ENCODE measurements at regions not wholly inside any gene's neighbourhood (a gene's known extent, or its start where the extent isn't known, plus 50 kb on each side); places are given as distances from the start of the nearest gene placed in this dataset.

- Histone ChIP-seq H3K36me3 (ENCODE audit: control insufficient read depth, insufficient read depth, low read length) (no peaks in the 10 kb centered on the region), H4K91ac (ENCODE audit: insufficient read depth, low read depth, low read length) (0 out of 2 replicates have a peak overlapping the region, but pooled peaks have one; percentile 10), H3K4me2 (ENCODE audit: low read depth, low read length) (peak overlapping the region; percentile 78), H3K56ac (ENCODE audit: extremely low read depth, insufficient read depth, low read length) (no peak overlapping the region), H3K4me1 (ENCODE audit: control insufficient read depth, insufficient read depth, low read length) (peaks cover 2% of the 10 kb centered on the region; the same call in 1 of the 2 replicates), H2AK9ac (replicated peaks; ENCODE audit: low read depth, low read length, poor library complexity) (peak overlapping the region; percentile 74), H2BK5ac (ENCODE audit: low read depth, low read length, poor library complexity, severe bottlenecking) (no peak overlapping the region), H4K20me1 (ENCODE audit: insufficient read depth, low read length) (no peaks in the 10 kb centered on the region), H2AK5ac (ENCODE audit: low read depth, low read length) (no peak overlapping the region), H3K18ac (ENCODE audit: low read depth, low read length) (no peak overlapping the region), H3K9ac (ENCODE audit: low read depth, low read length) (peak overlapping the region; percentile 47; the same call in 1 of the 2 replicates), H3K4me3 (ENCODE audit: insufficient read depth, low read depth, low read length) (peak overlapping the region; percentile 43), H3K27me3 (ENCODE audit: control insufficient read depth, insufficient read depth, low read length) (no peaks in the 10 kb centered on the region), H3K9me3 (ENCODE audit: control insufficient read depth, insufficient read depth, low read length) (no peaks in the 10 kb centered on the region), H4K8ac (ENCODE audit: low read depth in 2 of 2, low read length in 2 of 2) (peak overlapping the region in 1 of 2 experiments; percentile 48; a peak in 1 of 4 replicates), H2BK20ac (ENCODE audit: low read depth, low read length) (no peak overlapping the region; the same call in 1 of the 2 replicates), H4K5ac (ENCODE audit: low read depth, low read length) (no peak overlapping the region), H3K79me1 (ENCODE audit: low read depth in 1 of 2, low read length in 2 of 2) (no peaks in the 10 kb centered on the region), H3K14ac (replicated peaks; ENCODE audit: low read depth, low read length) (peak overlapping the region; percentile 27; the same call in 1 of the 2 replicates), H3K9me1 (ENCODE audit: insufficient read depth, low read length) (no peaks in the 10 kb centered on the region), H3K27ac (ENCODE audit: insufficient read depth, low read length) (no peak overlapping the region), H3K4ac (ENCODE audit: low read depth, low read length) (peak overlapping the region; percentile 58; the same call in 1 of the 2 replicates), H3K23ac (ENCODE audit: low read depth, low read length) (no peak overlapping the region), H2BK15ac (ENCODE audit: low read depth, low read length) (no peak overlapping the region), H2BK120ac (ENCODE audit: low read depth, low read length) (no peak overlapping the region), H2AFZ (replicated peaks; ENCODE audit: low read length, poor library complexity) (peak overlapping the region; percentile 97)
- dilution Hi-C loops (cut with HindIII; ENCODE audit: low sequenced_read_pairs, unreplicated experiment): no loop called here
- ChIA-PET POLR2A (ENCODE audit: unreplicated experiment) (no interaction called here), CTCF (interaction anchor here (0.6 to 5.2 kb wide), 28 partner anchors 8 to 465 kb away, joined by 3 to 56 read pairs (median 4); no protein-coding TSS in a partner anchor)
- no TSS peak for BruUV-seq (replicated peaks)
- intact Hi-C loops (cut with micrococcal nuclease): loop anchor here (1.0 to 10.0 kb wide), 4 partner anchors 96 to 305 kb away; no protein-coding TSS in a partner anchor
- DNase-seq (peak; percentile 87), ATAC-seq (ENCODE audit: low read depth) (peak; percentile 83)
- TF ChIP-seq CTCF (conservative IDR thresholded peaks at IDR 0.05; ENCODE audit: low read depth, low read length) (peak; percentile 93), SMC3 (IDR thresholded peaks at IDR 0.05; ENCODE audit: low read depth, low read length) (peak; percentile 69), RAD21 (IDR thresholded peaks at IDR 0.05; ENCODE audit: low read length) (peak; percentile 80), MAFK (IDR thresholded peaks at IDR 0.05; ENCODE audit: low read depth, low read length) (no peak), MAZ (IDR thresholded peaks at IDR 0.05; ENCODE audit: borderline replicate concordance, low read depth, low read length) (peak; percentile 33; the same call in 1 of the 2 replicates)
- 2% methylated on average over 19 of the region's 37 CpGs; no CpG with 5 or more reads in 1 of the 2 experiments for WGBS, 2 experiments (ENCODE audit: extremely low coverage in 2 of 2, insufficient read length in 1 of 2)
- in situ Hi-C loops (cut with MboI; ENCODE audit: low sequenced_read_pairs): loop anchor here (5.0 kb wide), 1 partner anchor 157 kb away; no protein-coding TSS in a partner anchor
Observed at GRCh38 chr3:107429320-107430181, 52.3 kb downstream of the CCDC54 start.

All from IMR-90 (cell line).